Endothelial cell of umbilical vein (primary cell): ENCODE measurements at regions not wholly inside any gene's neighbourhood (a gene's known extent, or its start where the extent isn't known, plus 50 kb on each side); places are given as distances from the start of the nearest gene placed in this dataset.

Experiments
- BruUV-seq: library from RNA; stranded (reverse); fragments of 400-500 nt; replicated peaks from 2 replicates; lab custom pipeline; 2021; lab: Mats Ljungman, UMichigan
- CTCF ChIA-PET: fragments of 300-600, 350-600 bp; sonication (Branson Sonifier 250); formaldehyde crosslinking; loops from one replicate; lab custom pipeline; 2021; ENCODE audit warnings: antibody characterized with exemption, inconsistent platforms; lab: Charles Lee
- POLR2A ChIA-PET: fragments of 300-600, 350-600 bp; sonication (Branson Sonifier 250); formaldehyde crosslinking; loops from one replicate; lab custom pipeline; 2021; ENCODE audit warnings: antibody characterized with exemption, inconsistent platforms; lab: Charles Lee
- DNase-seq: peaks from one replicate; pipeline ENCODE4 v3.0.0-alpha.2; 2011; ENCODE audit warnings: low read depth, low spot score
- FAIRE-seq: peaks from 2 replicates; lab custom pipeline; 2011; peaks lifted over from hg19 to GRCh38; lab: Jason Lieb, UNC
- H2AFZ ChIP-seq: 2 replicates; pipeline ENCODE4 v1.6.0; 2012; ENCODE audit warnings: low read depth, low read length, control low read depth, inconsistent platforms
- H3K27ac ChIP-seq: 2 replicates; pipeline ENCODE4 v1.5.1; 2011; ENCODE audit warnings: low read depth, mild to moderate bottlenecking, control low read depth, low read length, moderate library complexity; ENCODE audit not compliant: insufficient read depth
- H3K27me3 ChIP-seq, 2 experiments: 2 replicates each; pipeline versions ENCODE4 v1.6.0 to v1.6.1; 2011; ENCODE audit warnings: low read length in 2 of 2, mixed read lengths in 1 of 2; ENCODE audit not compliant: control insufficient read depth in 2 of 2, insufficient read depth in 2 of 2
- H3K36me3 ChIP-seq, 2 experiments: 2 replicates in 1 of 2; 3 replicates in 1 of 2; pipeline ENCODE4 v1.5.1; 2011; ENCODE audit warnings: low read length in 2 of 2, mild to moderate bottlenecking in 1 of 2, moderate library complexity in 1 of 2; ENCODE audit not compliant: control insufficient read depth in 2 of 2, insufficient read depth in 2 of 2; ENCODE audit errors: extremely low read depth in 1 of 2
- H3K4me1 ChIP-seq: 3 replicates; pipeline ENCODE4 v1.5.1; 2011; ENCODE audit warnings: mild to moderate bottlenecking, low read length; ENCODE audit not compliant: control insufficient read depth, insufficient read depth; ENCODE audit errors: extremely low read depth
- H3K4me2 ChIP-seq: 2 replicates; pipeline ENCODE4 v1.6.1; 2011; ENCODE audit warnings: low read length, control low read depth, mixed read lengths; ENCODE audit not compliant: insufficient read depth
- H3K4me3 ChIP-seq, 3 experiments: fragments of 200-600 bp in 1 of 3; sonication (generic), shearing (Covaris generic) in 1 of 3; replicated peaks in 1 of 3; 2 replicates each; pipeline ENCODE4 v1.5.1; 2011 to 2016; ENCODE audit warnings: control low read depth in 3 of 3, low read length in 3 of 3, mild to moderate bottlenecking in 2 of 3, inconsistent platforms in 1 of 3, low read depth in 1 of 3, moderate library complexity in 1 of 3; ENCODE audit not compliant: insufficient read depth in 1 of 3
- H3K79me2 ChIP-seq: 2 replicates; pipeline ENCODE4 v1.6.0; 2012; ENCODE audit warnings: low read length, inconsistent platforms; ENCODE audit not compliant: control insufficient read depth, insufficient read depth
- H3K9ac ChIP-seq: replicated peaks from 2 replicates; pipeline ENCODE3; 2011; ENCODE audit warnings: low read length, control low read depth; ENCODE audit not compliant: insufficient read depth; ENCODE audit errors: extremely low read depth
- H3K9me1 ChIP-seq: replicated peaks from 3 replicates; pipeline ENCODE4 v1.6.0; 2011; ENCODE audit warnings: mild to moderate bottlenecking, low read length; ENCODE audit not compliant: control insufficient read depth, insufficient read depth; ENCODE audit errors: extremely low read depth
- H3K9me3 ChIP-seq: replicated peaks from 2 replicates; pipeline ENCODE4 v1.5.1; 2012; ENCODE audit warnings: low read length, inconsistent platforms; ENCODE audit not compliant: control insufficient read depth, insufficient read depth
- H4K20me1 ChIP-seq: replicated peaks from 2 replicates; pipeline ENCODE3; 2011; ENCODE audit warnings: mild to moderate bottlenecking, low read length; ENCODE audit not compliant: control insufficient read depth, insufficient read depth; ENCODE audit errors: extremely low read depth
- CTCF ChIP-seq, 2 donors: IDR thresholded peaks; 1 replicate in 1 of 2; 2 replicates in 1 of 2; pipeline ENCODE4 v1.5.1; 2011; ENCODE audit warnings: low read length in 2 of 2, mild to moderate bottlenecking in 2 of 2, moderate library complexity in 2 of 2, control low read depth in 1 of 2, inconsistent platforms in 1 of 2, low read depth in 1 of 2; ENCODE audit not compliant: insufficient read depth in 1 of 2; ENCODE audit errors: extremely low read depth in 1 of 2
- EZH2 ChIP-seq: IDR thresholded peaks from 2 replicates; pipeline ENCODE4 v1.6.1; 2012; ENCODE audit warnings: borderline replicate concordance, low read depth, mild to moderate bottlenecking, moderate library complexity, low read length, inconsistent platforms; ENCODE audit not compliant: severe bottlenecking
- FOS ChIP-seq: IDR thresholded peaks from 2 replicates; pipeline ENCODE4 v1.6.1; 2011; ENCODE audit warnings: mild to moderate bottlenecking, low read length, moderate library complexity, borderline replicate concordance; ENCODE audit not compliant: insufficient read depth
- GATA2 ChIP-seq: IDR thresholded peaks from 2 replicates; pipeline ENCODE4 v1.7.0; 2011; ENCODE audit warnings: low read depth, mild to moderate bottlenecking, moderate library complexity, mixed read lengths, low read length; ENCODE audit not compliant: insufficient read length, insufficient read depth
- JUN ChIP-seq: IDR thresholded peaks from 2 replicates; pipeline ENCODE4 v1.6.1; 2011; ENCODE audit warnings: borderline replicate concordance, low read depth; ENCODE audit not compliant: insufficient read length, insufficient read depth
- MYC ChIP-seq: IDR thresholded peaks from one replicate; pipeline ENCODE4 v1.6.1; 2011; ENCODE audit warnings: mild to moderate bottlenecking, low read depth, low read length
- POLR2A ChIP-seq: IDR thresholded peaks from 2 replicates; pipeline ENCODE4 v1.6.1; 2012; ENCODE audit warnings: low read depth, mild to moderate bottlenecking, control low read depth, low read length
- POLR2AphosphoS5 ChIP-seq: IDR thresholded peaks from 2 replicates; pipeline ENCODE4 v1.6.1; 2012; ENCODE audit warnings: low read depth, mild to moderate bottlenecking, control low read depth, low read length, moderate library complexity; ENCODE audit not compliant: insufficient read depth
- dilution Hi-C: fragments of 300-500 bp; cut with MboI; formaldehyde crosslinking; loops from one replicate; pipeline ENCODE4 v1.15.0; 2019; ENCODE audit warnings: low sequenced_read_pairs; ENCODE audit not compliant: extremely low pct_ligation_motif_present
- intact Hi-C: fragments of 100-400 bp; cut with micrococcal nuclease; formaldehyde crosslinking; loops from one replicate; pipeline ENCODE4 v1.10.0; 2022
- TF ChIP-seq, protein P1 (sequence below): IDR thresholded peaks from 2 replicates; pipeline ENCODE4 v1.6.1; 2011; ENCODE audit not compliant: insufficient read depth, insufficient read length

DNA sequence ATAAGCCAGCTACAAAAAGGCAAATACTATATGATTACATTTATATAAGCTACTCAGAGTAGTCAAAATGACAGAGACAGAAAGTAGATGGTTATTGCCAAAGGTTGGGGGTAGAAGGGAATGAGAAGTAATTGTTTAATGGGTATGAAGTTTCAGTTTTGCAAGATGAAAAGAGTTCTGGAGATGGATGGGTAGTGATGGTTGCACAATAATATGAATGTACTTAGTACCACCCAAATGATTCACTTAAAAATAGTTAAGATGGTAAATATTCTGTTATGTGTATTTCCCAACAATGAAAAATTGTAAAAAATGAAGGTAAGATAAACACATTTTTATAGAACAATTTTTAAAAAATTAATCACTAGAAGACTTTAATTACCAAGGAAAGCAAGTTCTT lies 448.4 kb downstream of the ADCYAP1 start:
- Histone ChIP-seq H3K9me3 (no peaks in the 10 kb centered on the region), H3K4me1 (no peaks in the 10 kb centered on the region), H3K4me3 (no peak overlapping the region), H3K9me1 (no peaks in the 10 kb centered on the region), H3K9ac (no peak overlapping the region), H4K20me1 (no peaks in the 10 kb centered on the region), H3K36me3 (no peaks in the 10 kb centered on the region), H3K27me3 (no peaks in the 10 kb centered on the region), H3K79me2 (no peaks in the 10 kb centered on the region), H2AFZ (no peak overlapping the region), H3K4me2 (no peak overlapping the region), H3K27ac (no peak overlapping the region)
- intact Hi-C loops, result no loop called here
- no peak for DNase-seq
- no TSS peak for BruUV-seq
- dilution Hi-C loops, result no loop called here
- TF ChIP-seq GATA2 (no peak), POLR2AphosphoS5 (no peak), POLR2A (no peak), FOS (no peak), MYC (no peak), JUN (no peak), EZH2 (no peak), CTCF (IDR thresholded peaks at IDR 0.05; ENCODE audit: extremely low read depth in 1 of 2, insufficient read depth in 1 of 2, low read depth in 1 of 2, low read length in 2 of 2) (no peak)
- TF ChIP-seq, protein P1, sequence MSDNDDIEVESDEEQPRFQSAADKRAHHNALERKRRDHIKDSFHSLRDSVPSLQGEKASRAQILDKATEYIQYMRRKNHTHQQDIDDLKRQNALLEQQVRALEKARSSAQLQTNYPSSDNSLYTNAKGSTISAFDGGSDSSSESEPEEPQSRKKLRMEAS, result no peak
- ChIA-PET CTCF (no interaction called here), POLR2A (no interaction called here)
- no peak for FAIRE-seq
